ENCODE measurements at regions not wholly inside any gene's neighbourhood (a gene's known extent, or its start where the extent isn't known, plus 50 kb on each side); places are given as distances from the start of the nearest gene placed in this dataset.

DNA sequence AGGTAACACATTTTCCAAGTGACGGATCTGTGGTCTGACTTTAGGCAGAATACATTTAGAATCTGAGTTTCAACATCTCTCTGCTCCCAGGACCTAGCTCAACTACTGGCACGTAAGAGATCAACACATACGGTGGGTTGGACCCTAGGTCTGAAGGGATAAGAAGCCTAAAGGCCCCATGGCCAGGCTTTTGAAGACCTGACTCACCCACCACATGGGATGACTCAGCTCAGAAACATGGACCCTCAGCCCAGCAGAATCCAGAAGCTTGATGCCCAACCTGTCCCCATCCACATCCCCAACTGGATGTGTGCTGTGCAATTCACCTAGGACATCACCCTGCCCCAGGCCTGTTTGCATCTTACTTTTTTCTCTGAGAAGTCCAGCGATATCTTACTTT lies 770.2 kb downstream of the BCL11B start:
- FAIRE-seq, result no peak
- no peak for DNase-seq (ENCODE audit: insufficient read length, low spot score)
- TF ChIP-seq POLR2AphosphoS5 (IDR thresholded peaks at IDR 0.05; ENCODE audit: low read depth, low read length) (no peak), POU2F2 (IDR thresholded peaks at IDR 0.05; ENCODE audit: low read depth, low read length) (no peak), PAX5 (IDR thresholded peaks at IDR 0.05; ENCODE audit: insufficient read depth, low read length, severe bottlenecking) (no peak), SPI1 (IDR thresholded peaks at IDR 0.05; ENCODE audit: low read depth, low read length) (no peak), TAF1 (IDR thresholded peaks at IDR 0.05; ENCODE audit: low read depth, low read length) (no peak), POLR2A (IDR thresholded peaks at IDR 0.05; ENCODE audit: low read depth, low read length) (no peak)

DNA sequence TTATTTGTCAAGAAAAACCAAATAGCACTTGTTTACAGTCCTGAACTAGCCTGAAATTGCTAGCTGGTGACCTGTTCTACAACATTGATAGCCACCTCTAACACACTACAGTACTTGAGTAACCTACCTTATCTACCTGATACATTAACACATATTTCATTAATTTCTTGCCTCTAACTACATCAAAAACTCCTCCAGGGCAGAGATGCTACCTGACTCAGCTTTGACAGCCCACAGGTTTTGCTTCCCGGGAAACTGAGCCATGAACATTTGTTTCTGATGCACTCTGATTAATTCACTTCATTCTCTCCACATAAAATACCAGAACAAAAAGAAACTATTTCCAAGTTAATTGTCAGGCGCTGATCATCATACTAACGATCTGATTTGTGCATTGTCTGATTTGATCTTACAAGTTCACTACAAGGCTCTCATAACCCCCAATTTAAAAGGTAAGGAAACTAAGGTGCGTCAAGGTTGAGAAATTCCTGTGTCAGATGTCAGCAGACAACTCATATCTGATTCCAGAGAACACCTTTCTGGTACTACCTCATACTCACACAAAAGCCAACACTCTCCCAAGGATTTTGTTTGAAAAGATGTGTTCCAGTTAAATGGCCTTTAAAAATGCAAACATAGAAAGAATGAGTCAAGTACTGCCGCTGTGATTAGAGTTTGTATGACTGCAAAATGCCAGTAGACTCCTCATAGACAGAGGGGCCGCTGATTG lies 768.7 kb downstream of the BCL11B start:
- DNase-seq (ENCODE audit: insufficient read length, low spot score) (no peak), FAIRE-seq (no peak)
- TF ChIP-seq POLR2AphosphoS5 (IDR thresholded peaks at IDR 0.05; ENCODE audit: low read depth, low read length) (no peak), PAX5 (IDR thresholded peaks at IDR 0.05; ENCODE audit: insufficient read depth, low read length, severe bottlenecking) (no peak)

DNA sequence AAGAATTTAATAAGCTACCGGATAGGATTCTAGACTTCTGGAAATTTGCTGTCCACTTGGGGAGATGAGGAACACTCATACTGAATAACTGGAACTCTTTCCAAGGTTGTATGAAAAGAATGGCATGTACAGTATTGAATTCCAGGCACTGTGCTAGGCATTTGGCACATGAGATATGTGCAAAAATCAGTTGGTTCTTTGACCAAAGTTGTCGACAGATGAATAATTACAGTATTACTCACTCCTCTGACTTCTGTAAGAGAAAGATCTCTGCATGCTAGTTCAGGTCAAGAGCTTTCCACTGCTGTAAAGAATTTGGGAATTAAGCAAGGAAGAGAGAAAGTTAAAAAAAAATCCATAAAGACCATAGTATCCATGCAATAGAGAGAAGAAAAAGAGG lies 764.7 kb downstream of the BCL11B start:
- no peak for FAIRE-seq
- TF ChIP-seq SPI1 (IDR thresholded peaks at IDR 0.05; ENCODE audit: low read depth, low read length) (no peak), TAF1 (IDR thresholded peaks at IDR 0.05; ENCODE audit: low read depth, low read length) (no peak), POU2F2 (IDR thresholded peaks at IDR 0.05; ENCODE audit: low read depth, low read length) (no peak), POLR2AphosphoS5 (IDR thresholded peaks at IDR 0.05; ENCODE audit: low read depth, low read length) (no peak)
- DNase-seq (ENCODE audit: insufficient read length, low spot score), result no peak

DNA sequence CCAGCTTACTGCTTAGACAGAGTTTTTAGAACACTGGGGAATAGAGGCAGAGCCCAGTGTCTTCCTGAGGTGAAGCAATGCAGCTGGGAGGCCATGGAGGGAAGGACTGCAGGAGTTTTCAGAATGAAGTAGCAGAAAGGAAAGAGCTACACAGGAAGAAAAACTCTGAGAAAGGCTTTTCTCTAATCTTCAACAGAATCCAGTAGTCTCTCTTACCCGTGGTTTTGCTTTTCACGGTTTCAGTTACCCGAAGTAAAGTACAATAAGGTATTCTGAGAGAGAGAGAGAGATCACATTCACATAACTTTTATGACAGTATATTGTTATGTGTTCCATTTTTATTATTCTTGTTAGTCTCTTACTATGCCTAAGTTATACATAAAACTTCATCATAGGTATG lies 761.6 kb downstream of the BCL11B start:
- FAIRE-seq, result no peak
- TF ChIP-seq POLR2A (IDR thresholded peaks at IDR 0.05; ENCODE audit: low read depth, low read length) (no peak), TAF1 (IDR thresholded peaks at IDR 0.05; ENCODE audit: low read depth, low read length) (no peak), PAX5 (IDR thresholded peaks at IDR 0.05; ENCODE audit: insufficient read depth, low read length, severe bottlenecking) (no peak), SPI1 (IDR thresholded peaks at IDR 0.05; ENCODE audit: low read depth, low read length) (no peak), POU2F2 (IDR thresholded peaks at IDR 0.05; ENCODE audit: low read depth, low read length) (no peak), POLR2AphosphoS5 (IDR thresholded peaks at IDR 0.05; ENCODE audit: low read depth, low read length) (no peak)

GRCh38 chr14:98512501-98513251 lies 759.3 kb downstream of the BCL11B start:
- FAIRE-seq (no peak), DNase-seq (ENCODE audit: insufficient read length, low spot score) (no peak)
- TF ChIP-seq POLR2A (IDR thresholded peaks at IDR 0.05; ENCODE audit: low read depth, low read length) (no peak), PAX5 (IDR thresholded peaks at IDR 0.05; ENCODE audit: insufficient read depth, low read length, severe bottlenecking) (no peak), POLR2AphosphoS5 (IDR thresholded peaks at IDR 0.05; ENCODE audit: low read depth, low read length) (no peak), SPI1 (IDR thresholded peaks at IDR 0.05; ENCODE audit: low read depth, low read length) (no peak), TAF1 (IDR thresholded peaks at IDR 0.05; ENCODE audit: low read depth, low read length) (no peak), POU2F2 (IDR thresholded peaks at IDR 0.05; ENCODE audit: low read depth, low read length) (no peak)

More for the DNA sequence above, 761.6 kb downstream of the BCL11B start:
- DNase-seq (ENCODE audit: insufficient read length, low spot score), result no peak

DNA sequence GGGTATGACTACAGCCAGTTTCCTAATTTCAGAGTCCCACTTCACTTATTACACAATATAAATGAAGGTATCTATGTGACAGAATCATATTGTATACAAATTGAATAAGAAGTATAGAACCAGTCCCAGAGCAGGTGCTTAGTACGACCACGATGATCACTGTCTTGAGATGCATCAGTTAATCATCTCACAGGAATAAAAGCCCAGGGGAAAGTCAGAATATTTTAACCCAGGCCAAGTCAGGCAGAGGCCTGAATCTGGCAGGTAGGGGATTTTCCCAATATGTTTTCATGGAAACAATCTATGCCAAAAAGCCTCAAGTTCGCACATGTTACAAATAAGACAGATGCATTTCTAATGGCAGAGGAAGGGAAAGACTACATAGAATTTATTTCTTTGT lies 758.4 kb downstream of the BCL11B start:
- FAIRE-seq (no peak), DNase-seq (ENCODE audit: insufficient read length, low spot score) (no peak)
- TF ChIP-seq POLR2A (IDR thresholded peaks at IDR 0.05; ENCODE audit: low read depth, low read length), result no peak
- no peak for TF ChIP-seq SPI1 (IDR thresholded peaks at IDR 0.05; ENCODE audit: low read depth, low read length)
- no peak for TF ChIP-seq PAX5 (IDR thresholded peaks at IDR 0.05; ENCODE audit: insufficient read depth, low read length, severe bottlenecking)

- DNase-seq (ENCODE audit: insufficient read length, low spot score) (no peak), FAIRE-seq (no peak)
- TF ChIP-seq POLR2A (IDR thresholded peaks at IDR 0.05; ENCODE audit: low read depth, low read length) (no peak), TAF1 (IDR thresholded peaks at IDR 0.05; ENCODE audit: low read depth, low read length) (no peak), SPI1 (IDR thresholded peaks at IDR 0.05; ENCODE audit: low read depth, low read length) (no peak), PAX5 (IDR thresholded peaks at IDR 0.05; ENCODE audit: insufficient read depth, low read length, severe bottlenecking) (no peak), POLR2AphosphoS5 (IDR thresholded peaks at IDR 0.05; ENCODE audit: low read depth, low read length) (no peak), POU2F2 (IDR thresholded peaks at IDR 0.05; ENCODE audit: low read depth, low read length) (no peak)
These were observed 758.0 kb downstream of the BCL11B start for GRCh38 chr14:98514016-98514415.

DNA sequence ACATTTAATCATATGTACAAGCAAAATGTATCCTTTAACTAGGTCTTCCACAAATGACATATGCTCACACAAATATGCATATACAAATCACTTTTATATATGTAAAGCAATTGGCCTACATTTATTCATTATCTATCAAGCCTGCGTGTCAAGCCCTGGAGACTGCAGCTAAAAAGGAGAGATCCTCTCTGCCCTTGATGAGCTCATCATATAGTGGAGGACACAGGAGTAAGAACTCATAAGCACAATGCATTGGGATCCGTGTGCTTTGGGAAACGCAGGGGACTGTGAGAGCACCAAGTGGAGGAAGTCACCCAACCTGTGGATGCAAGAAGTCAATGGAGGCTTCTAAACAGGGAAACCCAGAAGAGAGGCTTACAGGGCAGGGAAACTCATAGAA lies 735.7 kb downstream of the BCL11B start:
- DNase-seq (ENCODE audit: insufficient read length, low spot score) (no peak), FAIRE-seq (no peak)
- TF ChIP-seq POLR2A (IDR thresholded peaks at IDR 0.05; ENCODE audit: low read depth, low read length), result no peak
- no peak for TF ChIP-seq TAF1 (IDR thresholded peaks at IDR 0.05; ENCODE audit: low read depth, low read length)
- TF ChIP-seq PAX5 (IDR thresholded peaks at IDR 0.05; ENCODE audit: insufficient read depth, low read length, severe bottlenecking), result no peak

DNA sequence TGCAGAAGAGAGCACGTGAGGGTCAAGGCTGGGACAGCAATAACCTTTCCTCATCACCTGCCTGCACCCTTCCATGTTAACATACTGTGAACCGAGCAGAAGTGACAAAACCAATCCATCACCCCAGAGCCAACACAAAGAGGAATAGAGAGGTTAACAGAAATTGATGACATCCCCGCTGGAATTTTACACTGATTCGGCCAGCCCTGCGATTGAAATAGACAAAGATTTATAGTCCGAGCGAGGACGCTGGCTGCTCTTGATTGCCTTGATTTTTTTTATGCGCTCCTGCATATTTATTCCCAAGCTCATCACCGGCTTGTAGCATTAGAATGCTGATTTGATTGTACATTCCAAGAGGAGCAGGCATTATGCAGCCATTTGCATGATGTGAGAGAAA lies 729.7 kb downstream of the BCL11B start:
- FAIRE-seq (no peak), DNase-seq (ENCODE audit: insufficient read length, low spot score) (no peak)
- no peak for TF ChIP-seq POU2F2 (IDR thresholded peaks at IDR 0.05; ENCODE audit: low read depth, low read length)
- no peak for TF ChIP-seq POLR2AphosphoS5 (IDR thresholded peaks at IDR 0.05; ENCODE audit: low read depth, low read length)
- no peak for TF ChIP-seq TAF1 (IDR thresholded peaks at IDR 0.05; ENCODE audit: low read depth, low read length)
- no peak for TF ChIP-seq POLR2A (IDR thresholded peaks at IDR 0.05; ENCODE audit: low read depth, low read length)
- TF ChIP-seq PAX5 (IDR thresholded peaks at IDR 0.05; ENCODE audit: insufficient read depth, low read length, severe bottlenecking), result no peak
- no peak for TF ChIP-seq SPI1 (IDR thresholded peaks at IDR 0.05; ENCODE audit: low read depth, low read length)

GRCh38 chr14:98543074-98543473 lies 728.9 kb downstream of the BCL11B start:
- no peak for FAIRE-seq
- TF ChIP-seq POLR2A (IDR thresholded peaks at IDR 0.05; ENCODE audit: low read depth, low read length) (no peak), POLR2AphosphoS5 (IDR thresholded peaks at IDR 0.05; ENCODE audit: low read depth, low read length) (no peak), SPI1 (IDR thresholded peaks at IDR 0.05; ENCODE audit: low read depth, low read length) (no peak), POU2F2 (IDR thresholded peaks at IDR 0.05; ENCODE audit: low read depth, low read length) (no peak), PAX5 (IDR thresholded peaks at IDR 0.05; ENCODE audit: insufficient read depth, low read length, severe bottlenecking) (no peak), TAF1 (IDR thresholded peaks at IDR 0.05; ENCODE audit: low read depth, low read length) (no peak)
- DNase-seq (ENCODE audit: insufficient read length, low spot score), result no peak

Data from GM12891 (cell line).